Omental fat pad (tissue), 3 donors: ENCODE measurements at regions not wholly inside any gene's neighbourhood (a gene's known extent, or its start where the extent isn't known, plus 50 kb on each side); places are given as distances from the start of the nearest gene placed in this dataset.
"Not testable (repeated sequence)": the region's sequence is repeated elsewhere in the genome, so short reads cannot be mapped to it uniquely, and the experiment has no call there.

Experiments
- ATAC-seq: fragments of 150-250 bp; one replicate; pipeline ENCODE4 v1.9.1; 2016; ENCODE audit warnings: mild to moderate bottlenecking, moderate library complexity; ENCODE audit not compliant: low FRiP score
- DNase-seq: peaks from one replicate; pipeline ENCODE4 v3.0.0-alpha.2; 2019; ENCODE audit warnings: low spot score
- CTCF ChIP-seq, 3 donors: fragments of 450-650 bp; IDR thresholded peaks; one replicate each; pipeline ENCODE4 v1.5.1; 2016 to 2017; ENCODE audit warnings: antibody characterized with exemption in 3 of 3, mild to moderate bottlenecking in 3 of 3, moderate library complexity in 2 of 3

GRCh38 chr3:66830301-66830700 is 167.8 kb upstream of the KBTBD8 start:
- no peak for TF ChIP-seq CTCF (IDR thresholded peaks at IDR 0.05)
- no peak for DNase-seq
- ATAC-seq: no peak

GRCh38 chr3:66831931-66832330 is 166.2 kb upstream of the KBTBD8 start:
- ATAC-seq (no peak), DNase-seq (no peak)
- no peak for TF ChIP-seq CTCF (IDR thresholded peaks at IDR 0.05)

GRCh38 chr3:66836363-66837152 is 161.5 kb upstream of the KBTBD8 start:
- ATAC-seq (no peak), DNase-seq (no peak)
- TF ChIP-seq CTCF (IDR thresholded peaks at IDR 0.05): no peak

GRCh38 chr3:66838704-66839103 is 159.4 kb upstream of the KBTBD8 start:
- DNase-seq: no peak
- no peak for TF ChIP-seq CTCF (IDR thresholded peaks at IDR 0.05)
- no peak for ATAC-seq

- no peak for ATAC-seq
- TF ChIP-seq CTCF (IDR thresholded peaks at IDR 0.05): no peak
- DNase-seq: no peak
Observed at GRCh38 chr3:66839508-66839907, 158.6 kb upstream of the KBTBD8 start.

GRCh38 chr3:66842761-66843464 is 155.2 kb upstream of the KBTBD8 start:
- not testable (repeated sequence) for DNase-seq, ATAC-seq

GRCh38 chr3:66851894-66852613 is 146.1 kb upstream of the KBTBD8 start:
- DNase-seq: no peak
- TF ChIP-seq CTCF (IDR thresholded peaks at IDR 0.05): no peak
- no peak for ATAC-seq
